Medulla oblongata (tissue), 1 donor: ENCODE measurements at regions not wholly inside any gene's neighbourhood (a gene's known extent, or its start where the extent isn't known, plus 50 kb on each side); places are given as distances from the start of the nearest gene placed in this dataset.
"Not testable (repeated sequence)": the region's sequence is repeated elsewhere in the genome, so short reads cannot be mapped to it uniquely, and the experiment has no call there.

Source experiments
- DNase-seq: peaks from one replicate; pipeline ENCODE4 v3.0.0-alpha.2; 2015; ENCODE audit errors: extremely low spot score

- no peak for DNase-seq
Observed at GRCh38 chr12:131644481-131644880, 66.4 kb upstream of the SFSWAP start.

- DNase-seq = not testable (repeated sequence)
Observed at GRCh38 chr12:131644917-131645316, 66.0 kb upstream of the SFSWAP start.

- not testable (repeated sequence) for DNase-seq
Observed at GRCh38 chr12:131645557-131645956, 65.3 kb upstream of the SFSWAP start.

GRCh38 chr12:131646444-131646843 lies 64.4 kb upstream of the SFSWAP start:
- DNase-seq = not testable (repeated sequence)

GRCh38 chr12:131647667-131648066 lies 63.2 kb upstream of the SFSWAP start:
- no peak for DNase-seq

GRCh38 chr12:131655469-131656174 lies 55.3 kb upstream of the SFSWAP start:
- DNase-seq = not testable (repeated sequence)

GRCh38 chr12:131656796-131657195 lies 54.1 kb upstream of the SFSWAP start:
- DNase-seq = not testable (repeated sequence)

- DNase-seq = not testable (repeated sequence)
Observed at GRCh38 chr12:131658605-131659004, 52.3 kb upstream of the SFSWAP start.

GRCh38 chr12:131659484-131659883 lies 51.4 kb upstream of the SFSWAP start:
- DNase-seq = not testable (repeated sequence)

- DNase-seq = not testable (repeated sequence)
Observed at GRCh38 chr12:131659976-131660375, 50.9 kb upstream of the SFSWAP start.

- DNase-seq = not testable (repeated sequence)
Observed at GRCh38 chr12:131660401-131660800, 50.5 kb upstream of the SFSWAP start.
